T-helper 1 cell treated with Interleukin-12 subunit alpha and Interleukin-12 subunit beta and Interleukin-4 antibody, amounts not matched to agents 30 ng/mL and 1 ng/mL, for 36 hours (primary cell): ENCODE measurements at regions not wholly inside any gene's neighbourhood (a gene's known extent, or its start where the extent isn't known, plus 50 kb on each side); places are given as distances from the start of the nearest gene placed in this dataset.

Experiments used
- intact Hi-C: fragments of 100-400 bp; cut with micrococcal nuclease; formaldehyde crosslinking; loops from one replicate; pipeline ENCODE4 v1.15.1; 2024

DNA sequence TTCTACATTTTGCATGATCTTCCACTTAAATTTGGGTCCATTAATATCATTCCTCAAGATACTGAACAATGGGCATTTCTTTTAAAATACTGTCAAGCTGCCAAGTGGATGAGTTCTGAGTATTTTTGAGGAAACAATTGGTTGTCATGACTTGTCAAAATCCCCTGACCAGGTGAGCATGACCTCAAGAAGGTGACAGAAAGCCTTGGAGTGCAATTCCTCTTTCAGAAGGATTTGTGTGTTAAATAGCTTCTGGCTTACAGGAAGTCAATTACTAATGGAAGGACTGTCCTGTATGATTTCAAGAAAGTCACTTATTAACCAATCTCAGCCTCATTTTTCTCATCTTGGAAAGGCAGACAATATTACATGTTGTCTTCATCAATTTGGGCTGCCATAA lies 460.6 kb downstream of the TSN start:
- intact Hi-C loops, result no loop called here

DNA sequence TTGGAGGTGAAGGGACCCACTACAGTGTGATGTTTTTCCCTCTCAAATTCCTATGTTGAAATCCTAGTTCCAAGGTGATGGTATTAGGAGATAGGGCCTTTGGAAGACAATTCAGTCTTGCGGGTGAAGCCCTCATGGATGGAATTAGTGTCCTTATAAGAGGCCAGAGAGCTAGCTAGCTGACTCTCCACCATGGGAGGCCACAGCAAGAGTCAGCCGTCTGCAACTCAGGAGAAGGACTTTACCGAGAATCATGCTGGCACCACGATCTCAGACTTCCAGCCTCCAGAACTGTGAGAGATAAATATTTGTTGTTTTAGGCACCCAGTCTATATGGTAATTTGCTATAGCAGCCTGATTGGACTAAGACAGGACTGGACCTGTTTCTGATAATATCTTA lies 461.4 kb downstream of the TSN start:
- intact Hi-C loops, result no loop called here

DNA sequence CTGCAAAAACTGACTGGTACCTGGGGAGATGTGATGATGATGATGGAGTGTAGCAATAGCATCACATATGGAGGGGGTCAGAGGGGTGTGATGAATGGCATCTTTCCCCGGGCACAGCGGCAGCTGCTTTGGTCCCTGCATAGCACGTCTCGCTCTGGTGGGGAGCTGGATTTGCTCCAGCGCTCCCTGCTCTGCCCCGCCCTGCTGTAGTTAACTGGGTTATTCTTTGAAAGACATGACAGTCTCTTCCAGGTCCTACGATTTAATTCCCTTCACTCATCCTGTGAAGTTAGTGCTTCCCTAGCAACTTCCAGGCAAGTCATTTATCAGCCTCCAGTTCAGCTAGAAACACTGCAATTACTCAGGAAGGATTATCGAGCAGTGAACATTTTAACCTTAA lies 463.1 kb downstream of the TSN start:
- intact Hi-C loops, result no loop called here

DNA sequence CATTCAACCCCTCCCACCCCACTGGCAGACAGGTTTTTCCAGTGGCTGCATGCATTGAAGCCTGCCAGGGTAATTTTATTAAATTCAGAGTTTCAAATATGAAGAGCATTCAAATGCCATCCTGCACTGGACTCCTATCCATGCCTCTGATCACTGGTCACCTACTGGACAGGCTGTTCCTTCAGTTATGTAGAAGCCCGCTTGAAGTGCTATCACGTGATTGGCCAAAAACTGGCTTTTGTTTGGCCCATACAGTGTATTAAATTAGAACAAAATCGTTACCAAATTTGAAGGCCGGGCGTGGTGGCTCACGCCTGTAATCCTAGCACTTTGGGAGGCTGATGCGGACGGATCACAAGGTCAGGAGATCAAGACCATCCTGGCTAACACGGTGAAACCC lies 464.1 kb downstream of the TSN start:
- intact Hi-C loops, result no loop called here

DNA sequence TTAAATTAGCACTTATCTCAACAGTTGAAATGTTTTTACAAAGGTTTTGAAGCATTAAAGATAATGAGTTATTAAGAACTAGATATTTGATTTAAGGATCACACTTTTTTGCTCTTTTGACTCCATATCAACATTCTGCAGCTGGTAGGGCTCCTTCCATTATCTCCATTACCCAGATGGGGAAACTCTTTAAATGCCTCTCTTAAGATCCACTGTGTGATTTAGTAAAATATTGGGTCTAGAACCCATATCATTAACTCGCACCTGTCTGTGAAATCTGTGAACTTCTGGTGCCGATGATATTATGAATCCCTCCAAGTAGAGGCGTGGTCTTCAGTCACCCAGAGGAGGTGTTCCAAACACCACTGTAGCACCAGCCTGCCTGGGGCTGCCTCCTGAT lies 466.2 kb downstream of the TSN start:
- intact Hi-C loops, result no loop called here

DNA sequence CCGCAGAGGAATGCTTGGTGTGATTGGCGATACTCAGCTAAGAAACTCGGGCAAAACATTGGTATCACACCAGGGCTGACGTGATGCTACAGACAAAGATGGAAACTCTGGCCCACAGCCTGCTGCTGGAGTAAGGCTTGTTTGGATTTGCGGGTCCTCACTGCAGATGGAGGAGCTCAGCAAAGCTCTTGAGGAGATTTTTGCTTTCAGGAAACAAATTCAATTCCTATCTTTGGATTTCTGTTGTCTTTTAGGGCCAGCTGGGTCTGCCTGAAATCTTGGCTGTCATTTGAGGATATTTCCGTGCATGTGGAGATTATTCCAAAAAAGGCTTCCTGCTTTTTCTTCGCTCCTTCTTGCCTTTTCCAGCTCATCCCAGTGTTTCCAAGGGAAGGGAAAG lies 475.8 kb downstream of the TSN start:
- intact Hi-C loops, result no loop called here

DNA sequence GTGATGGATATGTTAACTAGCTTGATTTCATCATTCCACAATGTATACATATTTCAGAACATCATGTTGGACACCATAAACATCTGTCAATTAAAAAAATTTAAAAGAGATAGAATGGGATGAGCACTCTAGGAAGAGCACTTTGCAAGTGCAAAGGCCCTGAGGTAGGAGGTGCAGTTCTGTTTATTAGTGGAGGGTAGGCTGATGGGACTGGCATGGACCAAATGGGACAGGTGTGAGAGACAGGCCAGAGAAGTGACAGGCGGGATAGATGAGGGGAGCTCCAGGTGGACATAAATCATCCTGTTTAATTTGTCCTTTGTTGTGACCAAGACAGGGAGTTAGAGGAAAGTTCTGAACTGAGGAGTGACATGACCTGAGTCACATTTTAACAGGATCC lies 477.9 kb downstream of the TSN start:
- intact Hi-C loops, result no loop called here

DNA sequence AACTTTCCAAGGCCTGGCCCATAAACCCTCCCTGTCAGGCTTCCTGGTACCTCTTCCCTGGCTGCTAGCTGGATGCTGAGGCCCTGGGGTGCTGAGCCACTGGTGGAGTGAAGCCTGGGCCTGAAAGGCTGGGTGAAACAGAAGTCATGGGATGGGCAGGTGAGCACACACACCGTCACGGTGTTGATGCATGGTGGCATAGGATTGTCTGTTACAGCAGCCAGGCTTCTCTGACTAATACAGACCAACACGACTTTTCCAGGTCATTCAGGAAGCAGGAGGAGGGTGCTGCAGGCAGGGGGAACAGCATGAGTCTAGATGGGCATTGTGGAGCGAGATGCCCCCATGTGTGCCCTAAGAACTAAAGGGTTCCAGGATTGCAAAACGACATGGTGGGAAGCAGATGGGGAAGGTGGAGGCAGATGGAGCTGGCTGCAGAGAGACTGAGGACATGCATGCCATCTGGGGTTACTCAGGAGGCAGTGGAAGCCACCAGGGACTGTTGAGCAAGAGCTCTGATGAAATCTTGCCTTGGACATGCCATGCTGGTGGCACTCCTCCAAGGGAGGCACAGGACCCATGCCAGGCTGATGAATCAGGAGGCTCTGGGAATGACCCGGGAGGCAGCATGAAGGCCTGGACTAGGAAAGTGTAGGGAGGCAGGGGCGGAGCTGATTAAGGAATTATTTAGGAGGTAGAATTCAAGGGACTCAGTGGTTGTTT lies 480.9 kb downstream of the TSN start:
- intact Hi-C loops, result no loop called here

DNA sequence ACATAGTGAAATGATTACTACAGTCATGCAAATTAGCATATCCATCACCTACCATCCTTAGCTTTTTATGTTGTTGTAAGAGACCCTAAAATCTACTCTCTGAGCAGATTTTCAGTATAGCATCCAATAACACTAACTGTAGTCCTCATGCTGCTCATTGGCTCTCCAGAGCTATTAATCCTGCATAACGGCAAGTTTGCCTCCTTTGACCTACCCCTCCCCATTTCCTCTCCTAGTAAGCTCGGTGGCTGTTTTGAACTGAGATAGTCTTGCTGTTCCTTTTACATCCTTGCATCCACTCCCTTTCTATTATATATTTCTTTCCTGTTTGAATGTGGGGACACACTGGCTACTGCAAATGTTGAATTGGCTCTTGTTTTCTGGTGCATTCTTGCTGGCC lies 481.5 kb downstream of the TSN start:
- intact Hi-C loops, result no loop called here

DNA sequence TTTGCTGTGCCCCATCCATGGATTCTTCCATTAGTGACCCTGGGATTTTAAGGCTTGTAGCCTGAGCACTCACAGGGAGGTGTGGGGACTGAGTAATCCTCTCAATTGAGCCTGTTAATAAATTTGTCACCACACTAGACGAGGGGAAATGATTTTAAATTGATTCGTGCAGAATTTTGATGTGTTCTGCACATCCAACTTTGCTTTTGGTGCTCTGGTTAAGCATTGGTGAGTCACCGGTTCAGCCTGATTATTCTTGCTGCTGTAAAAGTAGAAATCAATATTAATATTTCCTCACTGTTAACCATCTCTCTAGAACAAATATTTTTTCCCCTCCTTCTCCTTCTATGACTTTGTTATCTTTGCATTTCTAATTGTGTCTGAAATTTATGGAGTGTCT lies 482.0 kb downstream of the TSN start:
- intact Hi-C loops, result no loop called here

DNA sequence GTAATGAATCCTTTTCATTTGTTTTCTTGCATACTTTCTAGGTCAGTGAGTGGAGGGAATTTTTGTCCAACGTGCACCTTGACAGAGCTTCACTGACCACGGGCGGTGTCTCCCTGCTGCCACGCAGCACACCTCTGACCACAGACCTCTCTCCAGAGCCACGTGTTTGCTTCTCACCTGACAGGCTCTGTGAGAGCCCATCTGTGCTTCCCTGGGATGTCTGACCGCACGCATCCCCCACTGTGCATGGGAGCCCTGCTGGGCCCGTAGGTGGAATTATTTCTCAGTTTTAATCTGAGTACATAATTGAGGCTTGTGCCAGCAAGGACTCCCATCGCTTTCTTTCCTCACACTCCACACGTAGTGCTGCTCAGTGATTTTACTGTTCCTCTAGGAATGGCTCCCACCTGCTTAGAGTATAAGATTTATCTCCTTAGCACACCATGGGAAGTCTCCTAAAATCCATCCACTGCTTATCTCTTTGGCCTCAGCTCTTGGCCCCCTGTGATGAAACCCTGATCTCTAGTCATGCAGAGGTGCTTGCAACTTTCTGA lies 482.6 kb downstream of the TSN start:
- intact Hi-C loops, result no loop called here

DNA sequence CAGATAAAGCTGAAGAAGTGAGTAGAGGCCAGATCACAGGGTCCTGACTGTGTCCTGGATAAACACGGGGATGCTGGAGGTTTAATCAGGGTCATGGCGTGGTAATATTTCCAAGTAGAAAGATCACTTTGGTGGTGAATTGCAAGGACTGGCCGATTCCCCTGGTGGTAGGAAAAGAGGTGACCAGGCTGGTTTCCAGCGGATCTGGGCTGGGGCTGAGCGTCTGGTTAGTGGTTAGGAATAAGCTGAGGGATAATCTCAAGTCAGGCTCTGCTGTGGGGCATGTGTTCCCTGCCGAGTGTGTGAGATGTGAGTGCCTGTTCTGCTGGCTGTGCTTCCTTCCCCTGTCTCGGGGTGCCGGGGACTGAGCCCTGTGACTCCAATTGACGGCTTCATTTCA lies 484.0 kb downstream of the TSN start:
- intact Hi-C loops, result no loop called here

DNA sequence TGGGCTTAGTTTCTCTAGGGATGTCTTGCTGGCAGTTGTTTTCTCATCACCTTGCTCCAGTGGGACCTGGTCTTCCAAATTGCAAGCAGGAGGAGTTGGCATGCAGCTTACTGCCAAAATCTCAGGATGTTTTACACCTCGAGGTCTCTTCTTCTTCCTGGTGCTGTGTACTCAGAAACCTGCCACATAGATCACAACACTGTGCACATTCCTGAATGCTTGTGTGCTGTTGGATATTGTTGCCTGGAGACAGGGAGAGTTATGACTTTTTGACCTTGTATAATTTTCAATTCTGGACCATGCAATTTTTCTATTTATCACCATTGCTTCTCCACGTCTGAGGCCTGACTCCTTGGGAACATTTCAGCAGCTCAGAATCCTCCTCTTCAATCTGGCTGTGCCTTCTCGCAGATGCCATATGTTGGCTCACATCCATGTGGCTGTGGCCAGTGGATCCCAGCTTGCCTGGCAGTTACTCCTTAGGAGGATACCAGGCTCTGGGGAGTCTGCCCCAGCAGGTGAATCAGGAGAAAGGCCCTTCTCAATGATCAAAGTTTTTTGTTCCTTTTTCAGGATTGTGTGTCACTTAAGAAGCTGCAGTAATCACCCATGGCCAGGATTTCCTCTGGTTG lies 489.3 kb downstream of the TSN start:
- intact Hi-C loops, result no loop called here

DNA sequence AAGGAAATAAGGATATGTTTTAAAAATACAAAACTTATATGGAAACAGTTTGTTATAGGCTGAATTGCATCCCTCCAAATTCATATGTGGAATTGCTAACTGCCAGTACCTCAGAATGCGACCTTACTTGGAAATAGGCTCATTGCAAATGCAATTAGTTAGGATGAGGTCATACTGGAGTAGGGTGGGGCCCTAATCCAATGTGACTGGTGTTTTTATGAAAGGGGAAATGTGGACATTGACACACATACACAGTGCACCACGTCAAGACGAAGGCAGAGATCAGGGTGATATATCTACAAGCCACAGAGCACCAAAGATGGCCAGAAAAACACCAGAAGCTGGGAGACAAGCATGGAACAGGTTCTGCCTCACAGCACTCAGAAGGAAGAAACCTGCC lies 494.2 kb downstream of the TSN start:
- intact Hi-C loops, result no loop called here

DNA sequence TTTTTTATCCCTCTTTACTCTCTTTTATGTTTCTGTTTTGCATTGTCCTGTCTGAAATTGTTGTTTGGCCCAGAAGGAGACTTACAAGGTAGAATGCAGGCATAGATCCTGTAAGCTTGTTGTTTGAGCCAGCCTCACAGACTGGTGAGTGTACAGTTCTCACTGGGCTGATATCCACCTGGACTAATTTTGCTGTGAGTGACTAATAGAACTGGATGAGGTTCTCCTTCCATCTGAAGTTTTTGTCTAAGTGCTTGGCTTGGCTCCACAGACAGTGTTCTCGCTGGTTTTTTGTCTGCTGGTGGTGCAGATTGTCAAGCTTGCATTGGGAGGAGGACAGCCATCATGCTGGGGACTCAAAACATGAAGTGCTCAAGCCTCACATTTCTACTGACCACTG lies 495.7 kb downstream of the TSN start:
- intact Hi-C loops, result no loop called here

DNA sequence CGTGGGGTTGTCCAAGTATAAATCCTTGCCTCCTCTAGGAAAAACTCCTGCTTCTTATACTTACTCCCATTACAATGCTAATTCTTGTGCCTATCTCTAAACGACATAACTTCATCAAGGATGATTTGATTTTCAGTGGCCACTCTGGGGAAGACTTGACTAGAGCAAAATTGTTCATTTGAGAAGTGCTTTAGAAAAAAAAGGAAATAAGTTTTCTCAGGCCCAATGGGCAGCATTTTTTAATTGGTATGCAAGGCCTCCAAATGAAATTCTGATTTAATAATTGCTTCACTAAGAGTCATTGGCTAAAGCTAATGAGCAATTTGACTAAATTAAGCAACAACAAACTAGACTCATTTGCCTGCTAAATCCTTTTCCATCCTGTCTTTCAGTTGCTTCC lies 496.1 kb downstream of the TSN start:
- intact Hi-C loops, result no loop called here

DNA sequence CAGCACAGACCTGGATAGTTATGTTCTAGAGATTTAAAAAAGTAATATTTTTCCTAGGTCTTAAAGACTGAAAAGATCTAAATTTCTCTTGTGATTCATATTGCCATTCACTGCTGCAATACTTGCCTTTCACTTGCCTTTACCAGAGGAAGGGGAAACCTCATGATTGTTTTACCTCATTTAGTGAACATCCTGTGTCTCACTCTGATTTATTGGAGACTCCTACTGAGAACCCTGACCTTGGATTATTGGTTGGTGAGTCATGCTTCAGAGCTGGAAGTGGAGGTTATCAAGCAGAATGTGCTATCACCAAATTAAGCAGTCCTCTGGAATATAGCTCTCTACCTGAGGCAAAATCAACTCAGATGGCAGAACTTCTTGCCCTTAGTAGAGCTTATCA lies 500.5 kb downstream of the TSN start:
- intact Hi-C loops, result no loop called here

DNA sequence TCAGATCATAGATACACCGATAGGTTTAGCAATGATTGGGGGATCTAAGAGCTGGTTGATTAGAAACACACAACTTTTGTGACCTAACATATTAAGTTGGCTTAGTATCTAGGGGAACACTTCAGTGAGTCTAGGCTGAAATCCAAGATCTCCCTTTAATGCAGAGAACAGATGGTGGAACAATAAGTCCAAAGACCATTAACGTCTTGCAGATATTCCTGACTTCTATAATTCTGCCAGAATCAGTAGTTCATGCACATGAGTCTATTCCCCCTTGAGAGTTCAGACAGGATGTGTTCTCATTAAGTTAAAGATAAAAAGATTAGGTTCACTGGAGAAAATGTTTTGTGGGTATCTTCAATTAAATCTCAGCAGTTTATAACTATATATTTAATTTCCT lies 506.5 kb downstream of the TSN start:
- intact Hi-C loops, result no loop called here

DNA sequence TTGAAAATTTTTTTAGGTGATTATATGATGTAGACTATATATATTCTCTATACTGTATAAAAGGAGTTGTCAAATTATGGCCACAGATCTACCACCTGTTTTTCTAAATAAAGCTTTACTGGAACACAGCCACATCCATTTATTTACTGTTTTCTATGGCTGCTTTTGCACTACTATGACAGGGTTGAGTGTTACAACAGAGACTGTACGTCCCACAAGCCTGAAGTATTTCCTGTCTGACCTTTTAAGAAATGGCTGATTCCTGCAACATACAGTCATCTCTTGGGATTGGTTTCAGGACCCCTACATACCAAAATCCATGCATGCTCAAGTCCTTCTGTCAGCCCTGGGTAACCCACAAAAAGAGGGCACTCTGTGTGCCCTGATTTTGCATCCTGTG lies 508.3 kb downstream of the TSN start:
- intact Hi-C loops, result no loop called here

DNA sequence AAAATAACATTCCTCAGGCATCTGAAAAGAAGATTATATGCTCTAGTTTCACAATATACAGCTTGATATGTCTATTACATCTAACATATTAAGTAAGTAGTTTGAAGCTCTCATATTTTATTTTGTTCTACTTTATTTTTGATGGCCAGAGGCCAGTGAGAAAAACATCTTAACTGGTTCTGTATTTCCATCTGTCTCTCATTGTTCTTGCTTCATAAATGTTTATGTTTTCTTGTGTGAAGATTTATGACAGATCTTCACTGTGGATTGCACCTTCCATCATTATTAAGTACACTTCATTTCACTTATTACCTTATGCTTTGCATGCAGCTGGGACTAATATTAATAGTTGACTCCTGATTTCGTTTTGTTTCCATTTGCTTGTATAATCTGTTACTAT lies 511.2 kb downstream of the TSN start:
- intact Hi-C loops, result no loop called here

DNA sequence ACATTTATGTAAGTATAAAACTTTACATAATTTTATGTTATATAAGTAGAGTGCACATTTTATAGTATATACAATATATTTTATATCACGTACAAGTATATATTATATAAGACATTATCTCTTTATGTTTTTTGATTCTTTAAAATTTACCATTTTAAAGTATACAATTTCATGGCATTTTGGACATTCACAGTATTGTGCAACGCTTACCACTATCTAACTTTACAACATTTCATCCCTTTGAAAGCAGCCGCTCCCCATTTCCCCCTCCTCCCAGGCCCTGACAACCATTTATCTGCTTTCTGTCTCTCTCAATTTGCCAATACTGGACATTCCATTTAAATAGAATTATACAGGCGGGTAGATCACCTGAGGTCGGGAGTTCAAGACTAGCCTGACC lies 512.5 kb downstream of the TSN start:
- intact Hi-C loops, result no loop called here

DNA sequence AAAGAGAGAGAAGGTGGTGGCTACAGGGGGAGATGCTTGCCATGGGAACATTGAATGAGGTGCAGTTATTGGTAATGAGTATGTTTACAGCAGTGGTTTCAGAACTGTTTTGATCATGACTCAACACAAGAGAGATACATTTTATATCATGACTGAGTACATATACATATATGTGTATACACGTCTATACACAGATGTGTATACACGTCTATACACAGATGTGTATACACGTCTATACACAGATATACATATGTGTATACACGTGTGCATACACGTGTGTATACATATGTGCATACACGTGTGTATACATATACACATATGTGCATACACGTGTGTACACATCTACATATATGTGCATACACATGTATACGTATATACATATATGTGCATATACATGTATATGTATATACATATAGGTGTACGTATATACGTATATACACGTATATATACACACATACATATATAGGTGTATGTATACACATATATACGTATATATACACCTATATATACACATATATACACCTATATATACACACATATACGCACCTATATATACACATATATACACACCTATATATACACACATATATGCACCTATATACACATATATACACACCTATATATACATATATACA lies 518.5 kb downstream of the TSN start:
- intact Hi-C loops, result no loop called here

DNA sequence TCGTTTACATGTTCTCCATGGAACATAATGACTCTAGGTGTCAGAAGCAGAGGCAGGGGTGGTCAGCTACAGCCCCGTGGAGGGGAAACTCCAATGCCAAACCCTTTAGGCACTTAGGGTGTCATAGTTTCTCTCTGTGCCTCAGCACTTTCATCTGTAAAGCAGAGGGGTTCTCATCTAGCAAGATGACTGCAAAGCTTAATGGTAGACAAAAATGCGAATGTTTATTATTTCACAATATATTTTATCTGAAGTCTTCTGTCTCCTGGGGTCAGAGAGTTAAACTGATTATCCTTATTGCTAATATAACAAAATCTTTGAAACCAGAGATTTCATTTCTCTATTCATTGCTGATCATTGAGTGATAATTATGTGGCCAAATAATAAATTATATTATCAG lies 522.5 kb downstream of the TSN start:
- intact Hi-C loops, result no loop called here
